ENCODE measurements at regions not wholly inside any gene's neighbourhood (a gene's known extent, or its start where the extent isn't known, plus 50 kb on each side); places are given as distances from the start of the nearest gene placed in this dataset.

DNA sequence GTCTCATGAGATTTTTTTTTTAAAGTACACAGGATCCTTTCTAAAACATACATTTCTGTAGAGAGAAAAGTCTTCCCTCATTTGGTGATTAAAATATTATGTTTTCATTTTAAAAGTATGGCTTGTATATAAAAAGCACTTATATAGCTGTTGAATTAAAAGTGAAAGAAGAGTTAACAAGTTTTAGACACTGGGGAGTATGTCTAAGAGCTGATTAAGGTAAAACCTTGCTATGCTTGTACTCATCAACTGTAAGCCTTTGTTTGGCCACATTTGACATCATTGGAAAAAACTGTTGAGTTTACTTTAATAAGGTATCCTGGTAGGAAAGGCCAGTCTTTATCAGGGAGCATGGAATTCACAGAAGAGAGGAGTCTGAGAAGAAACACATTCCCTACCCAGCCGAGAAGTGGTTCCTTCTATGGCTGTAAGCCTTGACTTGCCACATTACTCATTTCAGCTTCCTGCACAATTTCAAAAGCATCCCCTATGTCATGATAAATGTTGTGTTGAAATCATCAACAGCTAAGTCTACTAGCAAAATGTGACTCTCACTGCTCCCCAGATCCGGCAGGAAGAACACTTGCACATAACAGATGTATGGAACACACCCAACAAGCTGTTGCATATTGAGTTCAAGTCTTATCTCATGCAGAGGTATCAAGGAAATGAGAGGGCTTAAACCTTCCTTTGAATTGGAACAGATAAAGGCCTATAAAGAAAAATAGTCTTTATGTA lies 171.8 kb upstream of the CDK1 start:
- in situ Hi-C loops (cut with MboI; ENCODE audit: low pct_unique_long_range_greater_than_20kb, low sequenced_read_pairs, unreplicated experiment), result no loop called here
- no peak for DNase-seq (ENCODE audit: low spot score)
- TF ChIP-seq, protein P1, sequence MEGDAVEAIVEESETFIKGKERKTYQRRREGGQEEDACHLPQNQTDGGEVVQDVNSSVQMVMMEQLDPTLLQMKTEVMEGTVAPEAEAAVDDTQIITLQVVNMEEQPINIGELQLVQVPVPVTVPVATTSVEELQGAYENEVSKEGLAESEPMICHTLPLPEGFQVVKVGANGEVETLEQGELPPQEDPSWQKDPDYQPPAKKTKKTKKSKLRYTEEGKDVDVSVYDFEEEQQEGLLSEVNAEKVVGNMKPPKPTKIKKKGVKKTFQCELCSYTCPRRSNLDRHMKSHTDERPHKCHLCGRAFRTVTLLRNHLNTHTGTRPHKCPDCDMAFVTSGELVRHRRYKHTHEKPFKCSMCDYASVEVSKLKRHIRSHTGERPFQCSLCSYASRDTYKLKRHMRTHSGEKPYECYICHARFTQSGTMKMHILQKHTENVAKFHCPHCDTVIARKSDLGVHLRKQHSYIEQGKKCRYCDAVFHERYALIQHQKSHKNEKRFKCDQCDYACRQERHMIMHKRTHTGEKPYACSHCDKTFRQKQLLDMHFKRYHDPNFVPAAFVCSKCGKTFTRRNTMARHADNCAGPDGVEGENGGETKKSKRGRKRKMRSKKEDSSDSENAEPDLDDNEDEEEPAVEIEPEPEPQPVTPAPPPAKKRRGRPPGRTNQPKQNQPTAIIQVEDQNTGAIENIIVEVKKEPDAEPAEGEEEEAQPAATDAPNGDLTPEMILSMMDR (IDR thresholded peaks at IDR 0.05; ENCODE audit: extremely low read depth, insufficient read depth, missing control alignments), result no peak

DNA sequence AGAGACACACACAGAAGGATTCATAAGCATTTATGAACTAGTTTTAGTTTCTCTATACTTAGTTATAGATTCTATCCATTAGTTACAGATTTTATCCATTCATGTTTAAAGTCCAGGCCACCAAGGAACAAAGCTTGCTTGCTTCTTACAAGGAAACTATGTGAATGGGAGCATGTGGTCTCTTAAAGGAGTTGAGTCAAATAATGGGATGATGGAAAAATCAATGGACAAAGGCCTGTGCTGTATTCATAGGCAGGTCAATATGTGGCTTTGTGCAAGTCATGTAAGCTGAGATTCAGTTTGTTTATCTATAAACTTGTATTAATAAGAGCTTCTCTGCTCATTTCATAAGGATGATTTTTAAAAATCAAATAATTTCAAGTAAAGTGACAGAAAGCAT lies 172.8 kb upstream of the CDK1 start:
- TF ChIP-seq, protein P1 (IDR thresholded peaks at IDR 0.05; ENCODE audit: extremely low read depth, insufficient read depth, missing control alignments), result no peak
- no peak for DNase-seq (ENCODE audit: low spot score)
- in situ Hi-C loops (cut with MboI; ENCODE audit: low pct_unique_long_range_greater_than_20kb, low sequenced_read_pairs, unreplicated experiment), result no loop called here

DNA sequence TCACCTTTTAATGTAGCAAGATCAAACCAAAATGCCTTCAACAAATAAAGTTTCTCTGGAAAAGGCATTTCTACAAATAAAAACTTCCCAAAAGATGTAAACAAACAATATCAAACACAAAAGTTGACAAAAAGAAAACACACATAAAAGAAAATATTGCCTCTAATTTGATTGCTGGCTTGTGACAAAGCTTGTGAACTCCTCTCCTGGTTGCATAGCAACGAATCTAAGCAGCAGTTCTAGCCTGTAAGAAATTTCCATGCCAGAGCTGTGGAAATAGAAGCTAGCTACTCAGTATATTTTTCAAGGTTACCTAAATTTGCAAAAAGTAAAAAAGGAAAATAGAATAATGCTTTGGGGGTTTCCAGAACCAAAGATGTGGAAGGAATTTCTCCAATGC lies 173.9 kb upstream of the CDK1 start:
- TF ChIP-seq, protein P1 (IDR thresholded peaks at IDR 0.05; ENCODE audit: extremely low read depth, insufficient read depth, missing control alignments), result no peak
- DNase-seq (ENCODE audit: low spot score), result no peak
- in situ Hi-C loops (cut with MboI; ENCODE audit: low pct_unique_long_range_greater_than_20kb, low sequenced_read_pairs, unreplicated experiment), result no loop called here

DNA sequence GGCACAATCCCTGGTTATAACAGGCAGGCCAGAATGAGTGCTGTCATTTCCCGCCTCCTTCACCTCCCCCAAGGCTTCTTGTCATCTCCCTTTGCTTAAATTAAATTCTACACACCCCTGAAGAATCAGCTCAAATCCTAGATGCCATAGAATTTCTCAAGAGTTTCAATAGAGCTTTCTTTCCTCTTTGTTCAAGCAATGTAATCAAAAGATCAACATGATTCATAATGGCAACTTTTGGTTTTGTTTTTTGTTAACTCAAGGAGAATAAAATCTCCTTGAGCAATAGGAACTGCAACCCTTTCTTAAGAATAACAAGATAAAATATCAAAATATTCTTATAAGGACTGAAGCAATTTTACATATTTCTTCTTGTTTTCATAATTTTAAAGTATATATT lies 180.8 kb upstream of the CDK1 start:
- TF ChIP-seq, protein P1 (IDR thresholded peaks at IDR 0.05; ENCODE audit: extremely low read depth, insufficient read depth, missing control alignments), result no peak
- in situ Hi-C loops (cut with MboI; ENCODE audit: low pct_unique_long_range_greater_than_20kb, low sequenced_read_pairs, unreplicated experiment), result no loop called here
- no peak for DNase-seq (ENCODE audit: low spot score)

DNA sequence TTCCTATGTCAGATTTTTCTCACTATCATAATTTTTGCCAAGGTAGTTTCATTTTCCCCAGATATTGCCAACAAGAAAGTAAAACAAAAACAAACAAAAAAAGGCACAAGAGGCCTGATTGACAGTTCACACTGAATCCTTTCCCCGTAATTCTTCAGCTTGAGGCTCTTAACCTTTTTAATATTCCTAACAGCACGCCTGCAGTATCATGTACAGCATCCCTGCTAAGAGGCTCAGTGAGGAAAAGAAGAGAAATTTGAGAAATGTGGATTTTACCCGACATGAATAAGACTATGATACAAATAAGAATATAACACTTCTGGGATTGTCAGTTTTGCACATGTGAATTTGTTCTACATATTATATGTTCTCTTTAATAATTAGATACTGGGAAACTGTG lies 182.4 kb upstream of the CDK1 start:
- no peak for DNase-seq (ENCODE audit: low spot score)
- in situ Hi-C loops (cut with MboI; ENCODE audit: low pct_unique_long_range_greater_than_20kb, low sequenced_read_pairs, unreplicated experiment), result no loop called here
- TF ChIP-seq, protein P1 (IDR thresholded peaks at IDR 0.05; ENCODE audit: extremely low read depth, insufficient read depth, missing control alignments), result no peak

DNA sequence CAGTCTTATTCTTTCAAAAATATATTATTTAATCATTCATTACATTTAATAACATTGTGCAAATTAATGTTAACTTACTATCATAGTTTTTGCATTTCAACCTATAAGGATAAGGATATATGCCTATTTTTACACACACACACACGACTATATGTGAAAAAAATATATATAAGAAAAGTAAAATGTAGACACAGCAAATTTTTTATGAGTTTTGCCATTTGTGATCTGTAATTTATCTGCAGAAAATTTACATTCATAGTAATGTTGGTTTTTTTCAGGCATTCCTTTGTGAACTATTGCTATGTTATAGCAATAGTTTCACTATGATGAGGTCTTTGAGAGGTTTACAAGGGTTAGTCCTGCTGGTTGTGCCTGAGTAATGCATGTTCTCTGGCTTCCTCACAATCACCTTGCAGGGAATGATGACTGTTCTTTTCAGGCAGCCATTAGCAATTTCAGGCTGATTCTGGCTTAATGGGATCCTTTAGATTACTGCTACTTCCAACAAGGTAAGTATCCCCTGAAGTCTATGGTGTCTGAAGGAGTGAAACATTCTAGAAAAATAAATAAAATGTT lies 183.7 kb upstream of the CDK1 start:
- DNase-seq (ENCODE audit: low spot score), result no peak
- TF ChIP-seq, protein P1 (IDR thresholded peaks at IDR 0.05; ENCODE audit: extremely low read depth, insufficient read depth, missing control alignments), result no peak
- in situ Hi-C loops (cut with MboI; ENCODE audit: low pct_unique_long_range_greater_than_20kb, low sequenced_read_pairs, unreplicated experiment), result no loop called here

All from GM13977 (cell line).